KMS-11 (cell line): ENCODE measurements at regions not wholly inside any gene's neighbourhood (a gene's known extent, or its start where the extent isn't known, plus 50 kb on each side); places are given as distances from the start of the nearest gene placed in this dataset.

ENCODE experiments used
- H2AFZ ChIP-seq: fragments of 200-600 bp; sonication (generic); 2 replicates; pipeline ENCODE4 v1.6.1; 2016; ENCODE audit warnings: antibody characterized with exemption, mixed run types, low read depth
- H3K27ac ChIP-seq: fragments of 200-600 bp; sonication (generic); 2 replicates; pipeline ENCODE4 v1.6.1; 2016; ENCODE audit warnings: mild to moderate bottlenecking, mixed run types
- H3K27me3 ChIP-seq: fragments of 200-600 bp; sonication (generic); 2 replicates; pipeline ENCODE4 v1.6.1; 2017; ENCODE audit warnings: mild to moderate bottlenecking, low read depth, mixed run types, moderate library complexity; ENCODE audit not compliant: insufficient read depth
- H3K36me3 ChIP-seq: fragments of 200-600 bp; sonication (generic); 2 replicates; pipeline ENCODE4 v1.6.1; 2017; ENCODE audit warnings: mild to moderate bottlenecking, mixed run types; ENCODE audit not compliant: insufficient read depth
- H3K4me1 ChIP-seq: fragments of 200-600 bp; sonication (generic); 2 replicates; pipeline ENCODE4 v1.6.1; 2016; ENCODE audit warnings: mild to moderate bottlenecking, low read depth, mixed run types; ENCODE audit not compliant: poor library complexity, severe bottlenecking
- H3K4me2 ChIP-seq: fragments of 200-600 bp; sonication (generic); 2 replicates; pipeline ENCODE4 v1.7.0; 2016; ENCODE audit warnings: mild to moderate bottlenecking, mixed run types
- H3K4me3 ChIP-seq: fragments of 200-600 bp; sonication (generic); IDR thresholded peaks from 2 replicates; pipeline ENCODE4 v1.6.1; 2017; ENCODE audit warnings: low read depth, low read length, mixed read lengths; ENCODE audit not compliant: insufficient read depth
- H3K79me2 ChIP-seq: fragments of 200-600 bp; sonication (generic); 2 replicates; pipeline ENCODE4 v1.6.1; 2016; ENCODE audit warnings: low read depth, mixed run types; ENCODE audit not compliant: insufficient read depth
- H3K9ac ChIP-seq: fragments of 200-600 bp; sonication (generic); 2 replicates; pipeline ENCODE4 v1.6.1; 2016; ENCODE audit warnings: mild to moderate bottlenecking, mixed run types
- H4K20me1 ChIP-seq: fragments of 200-600 bp; sonication (generic); 2 replicates; pipeline ENCODE4 v1.6.1; 2016; ENCODE audit warnings: mild to moderate bottlenecking, mixed run types; ENCODE audit not compliant: insufficient read depth
- CTCF ChIP-seq: fragments of 200-600 bp; sonication (generic); conservative IDR thresholded peaks from 2 replicates; pipeline ENCODE4 v1.6.1; 2017; ENCODE audit warnings: low read depth, mild to moderate bottlenecking, antibody characterized with exemption, low read length, moderate library complexity, mixed read lengths

- Histone ChIP-seq H2AFZ (no peak overlapping the region), H3K4me2 (no peak overlapping the region), H3K27ac (no peak overlapping the region), H3K36me3 (no peaks in the 10 kb centered on the region), H3K9ac (no peak overlapping the region), H4K20me1 (no peaks in the 10 kb centered on the region), H3K4me3 (no peak overlapping the region), H3K4me1 (no peaks in the 10 kb centered on the region), H3K27me3 (no peaks in the 10 kb centered on the region), H3K79me2 (no peaks in the 10 kb centered on the region)
- no peak for TF ChIP-seq CTCF
These were observed 461.3 kb downstream of the MCTP2 start for GRCh38 chr15:94692710-94693109.

- no peak for TF ChIP-seq CTCF
- H2AFZ ChIP-seq = no peak overlapping the region
- H3K4me1 ChIP-seq = no peaks in the 10 kb centered on the region
- H3K27me3 ChIP-seq = no peaks in the 10 kb centered on the region
- H3K4me3 ChIP-seq = no peak overlapping the region
- H3K4me2 ChIP-seq = no peak overlapping the region
- H3K79me2 ChIP-seq = no peaks in the 10 kb centered on the region
- no peak overlapping the region for H3K9ac ChIP-seq
- no peaks in the 10 kb centered on the region for H4K20me1 ChIP-seq
- no peak overlapping the region for H3K27ac ChIP-seq
- no peaks in the 10 kb centered on the region for H3K36me3 ChIP-seq
These were observed 468.9 kb downstream of the MCTP2 start for GRCh38 chr15:94700211-94700610.

- no peaks in the 10 kb centered on the region for H3K4me1 ChIP-seq
- no peak for TF ChIP-seq CTCF
- no peak overlapping the region for H2AFZ ChIP-seq
These were observed 470.1 kb downstream of the MCTP2 start for GRCh38 chr15:94701281-94701985.

GRCh38 chr15:94703596-94703995, 472.2 kb downstream of the MCTP2 start:
- no peak overlapping the region for H3K27ac ChIP-seq
- no peaks in the 10 kb centered on the region for H4K20me1 ChIP-seq
- no peak overlapping the region for H3K9ac ChIP-seq
- no peak overlapping the region for H3K4me3 ChIP-seq
- H3K4me2 ChIP-seq = no peak overlapping the region
- no peak overlapping the region for H2AFZ ChIP-seq
- H3K36me3 ChIP-seq = no peaks in the 10 kb centered on the region
- no peaks in the 10 kb centered on the region for H3K27me3 ChIP-seq
- no peak for TF ChIP-seq CTCF
- no peaks in the 10 kb centered on the region for H3K4me1 ChIP-seq
- H3K79me2 ChIP-seq = no peaks in the 10 kb centered on the region

More at GRCh38 chr15:94701281-94701985, 470.1 kb downstream of the MCTP2 start:
- Histone ChIP-seq H4K20me1 (no peaks in the 10 kb centered on the region), H3K27ac (no peak overlapping the region), H3K9ac (no peak overlapping the region), H3K79me2 (no peaks in the 10 kb centered on the region), H3K4me2 (no peak overlapping the region), H3K27me3 (no peaks in the 10 kb centered on the region), H3K36me3 (no peaks in the 10 kb centered on the region), H3K4me3 (no peak overlapping the region)
